Keratinocyte (primary cell): ENCODE measurements at regions not wholly inside any gene's neighbourhood (a gene's known extent, or its start where the extent isn't known, plus 50 kb on each side); places are given as distances from the start of the nearest gene placed in this dataset.
"Not testable (repeated sequence)": the region's sequence is repeated elsewhere in the genome, so short reads cannot be mapped to it uniquely, and the experiment has no call there.

ENCODE experiments used
- DNase-seq: peaks from one replicate; pipeline ENCODE4 v3.0.0-alpha.2; 2011; ENCODE audit warnings: low read depth, missing footprints, low spot score
- FAIRE-seq: peaks from 2 replicates; lab custom pipeline; 2011; peaks lifted over from hg19 to GRCh38; lab: Jason Lieb, UNC
- H2AFZ ChIP-seq: 2 replicates; pipeline ENCODE4 v1.6.0; 2012; ENCODE audit warnings: low read length, control low read depth, inconsistent platforms; ENCODE audit not compliant: control insufficient read depth
- H3K27ac ChIP-seq: 2 replicates; pipeline ENCODE4 v1.5.1; 2011; ENCODE audit warnings: low read length; ENCODE audit not compliant: control insufficient read depth, insufficient read depth
- H3K27me3 ChIP-seq: 3 replicates; pipeline ENCODE4 v1.6.0; 2011; ENCODE audit warnings: low read length; ENCODE audit not compliant: control insufficient read depth, insufficient read depth; ENCODE audit errors: extremely low read depth
- H3K36me3 ChIP-seq, 2 experiments: 2 replicates in 1 of 2; 3 replicates in 1 of 2; pipeline ENCODE4 v1.5.1; 2011; ENCODE audit warnings: low read length in 2 of 2, mild to moderate bottlenecking in 1 of 2; ENCODE audit not compliant: control insufficient read depth in 2 of 2, insufficient read depth in 2 of 2; ENCODE audit errors: extremely low read depth in 1 of 2
- H3K4me1 ChIP-seq: 3 replicates; pipeline ENCODE4 v1.5.1; 2011; ENCODE audit warnings: low read length; ENCODE audit not compliant: control insufficient read depth, insufficient read depth; ENCODE audit errors: extremely low read depth
- H3K4me2 ChIP-seq: 3 replicates; pipeline ENCODE4 v1.6.0; 2011; ENCODE audit warnings: low read depth, low read length; ENCODE audit not compliant: control insufficient read depth, insufficient read depth; ENCODE audit errors: extremely low read depth
- H3K4me3 ChIP-seq, 3 experiments: fragments of 200-600 bp in 1 of 3; sonication (generic) in 1 of 3; 2 replicates in 2 of 3; 3 replicates in 1 of 3; pipeline ENCODE4 v1.5.1; 2011 to 2016; ENCODE audit warnings: low read length in 3 of 3, mild to moderate bottlenecking in 3 of 3, control low read depth in 2 of 3, inconsistent platforms in 1 of 3, low read depth in 1 of 3, mixed read lengths in 1 of 3, mixed run types in 1 of 3, moderate library complexity in 1 of 3; ENCODE audit not compliant: control insufficient read depth in 2 of 3, insufficient read depth in 2 of 3; ENCODE audit errors: extremely low read depth in 1 of 3
- H3K79me2 ChIP-seq: 2 replicates; pipeline ENCODE4 v1.6.0; 2012; ENCODE audit warnings: low read length; ENCODE audit not compliant: control insufficient read depth, insufficient read depth
- H3K9ac ChIP-seq: 3 replicates; pipeline ENCODE4 v1.6.0; 2011; ENCODE audit warnings: low read length; ENCODE audit not compliant: control insufficient read depth, insufficient read depth; ENCODE audit errors: extremely low read depth
- H3K9me1 ChIP-seq: 3 replicates; pipeline ENCODE4 v1.6.0; 2011; ENCODE audit warnings: low read length; ENCODE audit not compliant: control insufficient read depth, insufficient read depth; ENCODE audit errors: extremely low read depth
- H3K9me3 ChIP-seq: 2 replicates; pipeline ENCODE4 v1.5.1; 2012; ENCODE audit warnings: low read depth, low read length; ENCODE audit not compliant: control insufficient read depth
- H4K20me1 ChIP-seq: 3 replicates; pipeline ENCODE4 v1.6.0; 2011; ENCODE audit warnings: low read length; ENCODE audit not compliant: control insufficient read depth, insufficient read depth; ENCODE audit errors: extremely low read depth
- EZH2 ChIP-seq: IDR thresholded peaks from one replicate; pipeline ENCODE4 v1.6.1; 2012; ENCODE audit warnings: inconsistent platforms, mild to moderate bottlenecking, low read length, moderate library complexity
- dilution Hi-C: fragments of 300-500 bp; cut with MboI; formaldehyde crosslinking; loops from one replicate; pipeline ENCODE4 v1.7.0; 2020; ENCODE audit warnings: low sequenced_read_pairs; ENCODE audit not compliant: extremely low pct_ligation_motif_present
- TF ChIP-seq, protein P1 (sequence below), 3 experiments: IDR thresholded peaks in 1 of 3; conservative IDR thresholded peaks in 1 of 3; optimal IDR thresholded peaks in 1 of 3; 2 replicates in 2 of 3; 3 replicates in 1 of 3; pipeline versions ENCODE3 to v1.5.1; 2011; ENCODE audit warnings: low read length in 3 of 3, mild to moderate bottlenecking in 3 of 3, moderate library complexity in 2 of 3, control low read depth in 1 of 3, inconsistent platforms in 1 of 3; ENCODE audit not compliant: insufficient read depth in 2 of 3; ENCODE audit errors: extremely low read depth in 1 of 3

DNA sequence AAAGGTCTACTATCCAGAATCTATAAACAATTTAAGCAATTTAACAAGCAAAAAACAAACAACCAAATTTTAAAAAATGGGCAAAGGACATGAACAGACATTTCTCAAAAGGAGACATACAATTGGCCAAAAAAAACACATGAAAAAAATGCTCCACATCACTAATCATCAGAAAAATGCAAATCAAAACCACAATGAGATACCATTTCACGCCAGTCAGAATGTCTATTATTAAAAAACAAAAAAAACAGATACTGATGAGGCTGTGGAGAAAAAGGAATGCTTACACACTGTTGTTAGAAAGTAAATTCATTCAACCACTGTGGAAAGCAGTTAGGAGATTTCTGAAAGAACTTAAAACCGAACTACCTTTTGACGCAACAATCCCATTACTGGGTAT lies 66.4 kb upstream of the SESTD1 start:
- Histone ChIP-seq H3K4me1 (no peaks in the 10 kb centered on the region), H3K4me2 (no peak overlapping the region), H4K20me1 (no peaks in the 10 kb centered on the region), H3K4me3 (no peak overlapping the region), H3K9me1 (no peaks in the 10 kb centered on the region), H2AFZ (no peak overlapping the region), H3K9ac (no peak overlapping the region), H3K9me3 (no peaks in the 10 kb centered on the region), H3K79me2 (no peaks in the 10 kb centered on the region), H3K36me3 (no peaks in the 10 kb centered on the region), H3K27me3 (no peaks in the 10 kb centered on the region), H3K27ac (no peak overlapping the region)
- TF ChIP-seq EZH2, result no peak
- TF ChIP-seq, protein P1, sequence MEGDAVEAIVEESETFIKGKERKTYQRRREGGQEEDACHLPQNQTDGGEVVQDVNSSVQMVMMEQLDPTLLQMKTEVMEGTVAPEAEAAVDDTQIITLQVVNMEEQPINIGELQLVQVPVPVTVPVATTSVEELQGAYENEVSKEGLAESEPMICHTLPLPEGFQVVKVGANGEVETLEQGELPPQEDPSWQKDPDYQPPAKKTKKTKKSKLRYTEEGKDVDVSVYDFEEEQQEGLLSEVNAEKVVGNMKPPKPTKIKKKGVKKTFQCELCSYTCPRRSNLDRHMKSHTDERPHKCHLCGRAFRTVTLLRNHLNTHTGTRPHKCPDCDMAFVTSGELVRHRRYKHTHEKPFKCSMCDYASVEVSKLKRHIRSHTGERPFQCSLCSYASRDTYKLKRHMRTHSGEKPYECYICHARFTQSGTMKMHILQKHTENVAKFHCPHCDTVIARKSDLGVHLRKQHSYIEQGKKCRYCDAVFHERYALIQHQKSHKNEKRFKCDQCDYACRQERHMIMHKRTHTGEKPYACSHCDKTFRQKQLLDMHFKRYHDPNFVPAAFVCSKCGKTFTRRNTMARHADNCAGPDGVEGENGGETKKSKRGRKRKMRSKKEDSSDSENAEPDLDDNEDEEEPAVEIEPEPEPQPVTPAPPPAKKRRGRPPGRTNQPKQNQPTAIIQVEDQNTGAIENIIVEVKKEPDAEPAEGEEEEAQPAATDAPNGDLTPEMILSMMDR (optimal IDR thresholded peaks at IDR 0.05 in 1 of 3, IDR thresholded peaks at IDR 0.05 in 1 of 3, conservative IDR thresholded peaks at IDR 0.05 in 1 of 3; ENCODE audit: extremely low read depth in 1 of 3, insufficient read depth in 2 of 3, low read length in 3 of 3), result no peak
- dilution Hi-C loops, result no loop called here
- DNase-seq (no peak), FAIRE-seq (no peak)

DNA sequence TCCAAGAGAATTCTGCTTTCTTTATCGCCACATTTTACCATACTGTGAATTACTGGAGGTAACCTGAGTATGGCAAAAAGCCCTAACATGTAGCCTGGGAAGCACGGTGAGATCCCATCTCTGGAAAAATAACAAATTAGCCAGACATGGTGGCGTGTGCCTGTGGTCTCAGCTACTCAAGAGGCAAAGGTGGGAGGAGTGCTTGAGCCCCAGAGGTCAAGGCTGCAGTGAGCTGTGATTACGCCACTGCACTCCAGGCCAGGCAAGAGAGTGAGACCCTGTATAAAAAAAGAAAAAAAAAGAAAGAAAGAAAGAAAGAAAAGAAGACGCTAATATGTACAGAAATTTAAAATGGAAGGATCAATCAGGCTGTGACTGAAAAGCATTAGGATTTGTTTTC lies 57.7 kb upstream of the SESTD1 start:
- Histone ChIP-seq H4K20me1 (no peaks in the 10 kb centered on the region), H3K9me3 (no peaks in the 10 kb centered on the region), H3K36me3 (no peaks in the 10 kb centered on the region), H3K4me1 (no peaks in the 10 kb centered on the region), H3K4me3 (no peak overlapping the region), H3K9ac (no peak overlapping the region), H3K27ac (no peak overlapping the region), H3K79me2 (no peaks in the 10 kb centered on the region), H3K9me1 (no peaks in the 10 kb centered on the region), H3K4me2 (no peak overlapping the region), H2AFZ (no peak overlapping the region), H3K27me3 (no peaks in the 10 kb centered on the region)
- TF ChIP-seq EZH2, result no peak
- TF ChIP-seq, protein P1 (optimal IDR thresholded peaks at IDR 0.05 in 1 of 3, IDR thresholded peaks at IDR 0.05 in 1 of 3, conservative IDR thresholded peaks at IDR 0.05 in 1 of 3; ENCODE audit: extremely low read depth in 1 of 3, insufficient read depth in 2 of 3, low read length in 3 of 3), result no peak
- DNase-seq (no peak), FAIRE-seq (no peak)
- dilution Hi-C loops, result no loop called here

DNA sequence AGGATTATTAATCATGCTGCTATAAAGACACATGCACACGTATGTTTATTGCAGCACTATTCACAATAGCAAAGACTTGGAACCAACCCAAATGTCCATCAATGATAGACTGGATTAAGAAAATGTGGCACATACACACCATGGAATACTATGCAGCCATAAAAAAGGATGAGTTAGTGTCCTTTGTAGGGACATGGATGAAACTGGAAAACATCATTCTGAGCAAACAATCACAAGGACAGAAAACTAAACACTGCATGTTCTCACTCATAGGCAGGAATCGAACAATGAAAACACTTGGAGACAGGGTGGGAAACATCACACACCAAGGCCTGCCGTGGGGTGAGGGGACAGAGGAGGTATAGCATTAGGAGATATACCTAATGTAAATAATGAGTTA lies 56.4 kb upstream of the SESTD1 start:
- H3K9ac ChIP-seq, H3K79me2 ChIP-seq, H2AFZ ChIP-seq, H3K4me3 ChIP-seq, FAIRE-seq, H3K27ac ChIP-seq, H3K36me3 ChIP-seq, H4K20me1 ChIP-seq, H3K4me1 ChIP-seq, H3K9me3 ChIP-seq, DNase-seq, dilution Hi-C loops, H3K27me3 ChIP-seq, H3K9me1 ChIP-seq, H3K4me2 ChIP-seq: not testable (repeated sequence)

DNA sequence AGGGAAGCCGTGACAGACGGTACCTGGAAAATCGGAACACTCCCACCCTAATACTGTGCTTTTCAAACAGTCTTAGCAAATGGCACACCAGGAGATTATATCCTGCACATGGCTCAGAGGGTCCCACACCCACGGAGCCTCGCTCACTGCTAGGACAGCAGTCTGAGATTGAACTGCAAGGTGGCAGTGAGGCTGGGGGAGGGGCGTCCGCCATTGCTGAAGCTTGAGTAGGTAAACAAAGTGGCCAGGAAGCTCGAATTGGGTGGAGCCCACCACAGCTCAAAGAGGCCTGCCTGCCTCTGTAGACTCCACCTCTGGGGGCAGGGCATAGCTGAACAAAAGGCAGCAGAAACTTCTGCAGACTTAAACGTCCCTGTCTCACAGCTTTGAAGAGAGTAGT lies 50.1 kb upstream of the SESTD1 start:
- H3K27me3 ChIP-seq, FAIRE-seq, H3K9ac ChIP-seq, H3K27ac ChIP-seq, H3K36me3 ChIP-seq, H3K4me3 ChIP-seq, H3K79me2 ChIP-seq, dilution Hi-C loops, H2AFZ ChIP-seq, H4K20me1 ChIP-seq, H3K4me2 ChIP-seq, DNase-seq, H3K9me3 ChIP-seq, H3K4me1 ChIP-seq, H3K9me1 ChIP-seq: not testable (repeated sequence)
